GM19468 (cell line): ENCODE measurements at regions not wholly inside any gene's neighbourhood (a gene's known extent, or its start where the extent isn't known, plus 50 kb on each side); places are given as distances from the start of the nearest gene placed in this dataset.

ENCODE experiments used
- ATAC-seq: cut with Tn5 transposase; IDR thresholded peaks from one replicate; pipeline ENCODE4 v1.9.1; 2021; ENCODE audit warnings: mild to moderate bottlenecking, moderate library complexity, moderate number of reproducible peaks; ENCODE audit not compliant: unreplicated experiment; ENCODE audit errors: extremely low read depth

GRCh38 chr2:211306929-211307328, 750.5 kb downstream of the CPS1 start:
- no peak for ATAC-seq
